ENCODE measurements at regions not wholly inside any gene's neighbourhood (a gene's known extent, or its start where the extent isn't known, plus 50 kb on each side); places are given as distances from the start of the nearest gene placed in this dataset.

GRCh38 chr5:23930985-23931384, 423.6 kb downstream of the PRDM9 start:
- TF ChIP-seq, protein P1, sequence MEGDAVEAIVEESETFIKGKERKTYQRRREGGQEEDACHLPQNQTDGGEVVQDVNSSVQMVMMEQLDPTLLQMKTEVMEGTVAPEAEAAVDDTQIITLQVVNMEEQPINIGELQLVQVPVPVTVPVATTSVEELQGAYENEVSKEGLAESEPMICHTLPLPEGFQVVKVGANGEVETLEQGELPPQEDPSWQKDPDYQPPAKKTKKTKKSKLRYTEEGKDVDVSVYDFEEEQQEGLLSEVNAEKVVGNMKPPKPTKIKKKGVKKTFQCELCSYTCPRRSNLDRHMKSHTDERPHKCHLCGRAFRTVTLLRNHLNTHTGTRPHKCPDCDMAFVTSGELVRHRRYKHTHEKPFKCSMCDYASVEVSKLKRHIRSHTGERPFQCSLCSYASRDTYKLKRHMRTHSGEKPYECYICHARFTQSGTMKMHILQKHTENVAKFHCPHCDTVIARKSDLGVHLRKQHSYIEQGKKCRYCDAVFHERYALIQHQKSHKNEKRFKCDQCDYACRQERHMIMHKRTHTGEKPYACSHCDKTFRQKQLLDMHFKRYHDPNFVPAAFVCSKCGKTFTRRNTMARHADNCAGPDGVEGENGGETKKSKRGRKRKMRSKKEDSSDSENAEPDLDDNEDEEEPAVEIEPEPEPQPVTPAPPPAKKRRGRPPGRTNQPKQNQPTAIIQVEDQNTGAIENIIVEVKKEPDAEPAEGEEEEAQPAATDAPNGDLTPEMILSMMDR (conservative IDR thresholded peaks at IDR 0.05) = no peak
- TF ChIP-seq EZH2 (IDR thresholded peaks at IDR 0.05; ENCODE audit: low read depth) = no peak

Measured in PC-9 (cell line).